ENCODE measurements at regions not wholly inside any gene's neighbourhood (a gene's known extent, or its start where the extent isn't known, plus 50 kb on each side); places are given as distances from the start of the nearest gene placed in this dataset.

GRCh38 chr12:58491306-58491705 lies 429.0 kb downstream of the LRIG3 start:
- ChIA-PET POLR2A (no interaction called here), CTCF (no interaction called here)
- no peak overlapping the region for H3K4me3 ChIP-seq (ENCODE audit: low read depth, low read length)
- DNase-seq (ENCODE audit: low read depth), result no peak
- no peaks in the 10 kb centered on the region for H3K36me3 ChIP-seq (ENCODE audit: control insufficient read depth, insufficient read depth, low read length)
- no peak for TF ChIP-seq CTCF (IDR thresholded peaks at IDR 0.05; ENCODE audit: insufficient read depth, low read depth, low read length)
- no peaks in the 10 kb centered on the region for H3K27me3 ChIP-seq (ENCODE audit: control insufficient read depth, insufficient read depth, low read length)

DNA sequence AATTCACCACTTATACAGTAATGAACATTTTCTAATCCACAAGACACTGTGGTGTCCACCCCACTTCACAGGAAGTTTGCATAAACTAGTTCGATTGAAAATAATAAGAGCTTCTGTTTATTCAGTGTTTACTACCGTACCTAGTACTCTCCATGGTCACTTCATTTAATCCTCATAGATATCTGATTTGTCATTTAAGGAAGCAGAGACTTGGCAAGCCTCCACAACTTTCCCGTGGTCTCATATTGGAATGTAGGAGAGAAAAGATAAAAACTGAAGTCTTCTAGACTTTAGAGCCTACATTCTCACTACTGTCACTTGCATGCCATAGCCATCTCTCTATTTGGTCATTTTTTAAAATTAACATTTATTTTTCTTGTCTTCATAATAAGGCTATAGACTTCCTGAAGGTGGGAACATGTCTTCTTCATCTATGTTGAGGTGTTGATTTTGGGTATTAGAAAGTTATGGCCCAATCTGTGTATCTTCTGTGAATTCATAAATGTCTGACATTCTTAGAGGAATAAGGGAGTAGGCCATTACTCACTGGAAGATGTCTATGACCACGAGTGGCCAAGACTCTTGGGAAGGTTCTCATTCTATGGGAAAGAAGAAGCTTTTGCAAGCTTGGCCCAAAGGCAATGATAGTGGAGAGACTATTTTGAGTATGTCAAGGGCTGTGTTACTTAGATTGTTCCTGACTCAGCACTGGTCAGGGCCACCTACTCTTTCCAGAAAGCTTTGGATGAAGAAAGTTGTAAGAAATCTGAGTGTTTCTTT lies 423.7 kb downstream of the LRIG3 start:
- Histone ChIP-seq H3K36me3 (ENCODE audit: control insufficient read depth, insufficient read depth, low read length) (no peaks in the 10 kb centered on the region), H3K27me3 (ENCODE audit: control insufficient read depth, insufficient read depth, low read length) (no peaks in the 10 kb centered on the region), H3K4me3 (ENCODE audit: low read depth, low read length) (no peak overlapping the region)
- TF ChIP-seq CTCF (IDR thresholded peaks at IDR 0.05; ENCODE audit: insufficient read depth, low read depth, low read length), result no peak
- ChIA-PET POLR2A (no interaction called here), CTCF (interaction anchor here (2.6 kb wide), 1 partner anchor 9 kb away, joined by 7 read pairs; no protein-coding TSS in a partner anchor)
- no peak for DNase-seq (ENCODE audit: low read depth)

- POLR2A ChIA-PET, result no interaction called here
- H3K4me3 ChIP-seq (ENCODE audit: low read depth, low read length), result no peak overlapping the region
- no peak for DNase-seq (ENCODE audit: low read depth)
- H3K27me3 ChIP-seq (ENCODE audit: control insufficient read depth, insufficient read depth, low read length), result no peaks in the 10 kb centered on the region
- TF ChIP-seq CTCF (IDR thresholded peaks at IDR 0.05; ENCODE audit: insufficient read depth, low read depth, low read length), result no peak
- H3K36me3 ChIP-seq (ENCODE audit: control insufficient read depth, insufficient read depth, low read length), result no peaks in the 10 kb centered on the region
- CTCF ChIA-PET, result no interaction called here
These were observed 419.9 kb downstream of the LRIG3 start for GRCh38 chr12:58500399-58500798.

GRCh38 chr12:58502226-58502625 lies 418.1 kb downstream of the LRIG3 start:
- no peak for DNase-seq (ENCODE audit: low read depth)
- CTCF ChIA-PET, result interaction anchor here (1.3 kb wide), 1 partner anchor 52 kb away, joined by 4 read pairs; no protein-coding TSS in a partner anchor
- no peak for TF ChIP-seq CTCF (IDR thresholded peaks at IDR 0.05; ENCODE audit: insufficient read depth, low read depth, low read length)
- POLR2A ChIA-PET, result no interaction called here
- H3K27me3 ChIP-seq (ENCODE audit: control insufficient read depth, insufficient read depth, low read length), result no peaks in the 10 kb centered on the region
- H3K4me3 ChIP-seq (ENCODE audit: low read depth, low read length), result no peak overlapping the region
- no peaks in the 10 kb centered on the region for H3K36me3 ChIP-seq (ENCODE audit: control insufficient read depth, insufficient read depth, low read length)

DNA sequence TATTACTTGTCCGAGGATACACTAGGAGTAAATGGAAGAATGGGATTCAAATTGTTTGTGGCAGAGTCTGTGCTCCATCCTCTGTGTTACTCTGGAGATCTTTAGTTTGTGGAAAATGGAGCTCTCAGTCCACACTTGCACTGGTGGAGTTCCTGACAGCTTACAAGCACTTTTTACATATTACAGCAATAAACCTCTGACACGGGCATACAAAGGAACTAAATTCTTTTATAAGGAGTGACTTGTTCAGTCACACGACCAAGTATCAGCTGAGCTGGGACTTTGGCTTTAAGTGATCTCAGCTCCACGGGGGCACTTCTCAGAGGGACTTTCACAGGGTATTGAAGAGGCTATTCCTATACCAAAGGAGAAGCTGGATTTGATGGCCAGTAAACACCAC lies 417.5 kb downstream of the LRIG3 start:
- H3K27me3 ChIP-seq (ENCODE audit: control insufficient read depth, insufficient read depth, low read length), result no peaks in the 10 kb centered on the region
- POLR2A ChIA-PET, result no interaction called here
- TF ChIP-seq CTCF (IDR thresholded peaks at IDR 0.05; ENCODE audit: insufficient read depth, low read depth, low read length), result no peak
- H3K36me3 ChIP-seq (ENCODE audit: control insufficient read depth, insufficient read depth, low read length), result no peaks in the 10 kb centered on the region
- no peak overlapping the region for H3K4me3 ChIP-seq (ENCODE audit: low read depth, low read length)
- CTCF ChIA-PET, result interaction anchor here (1.3 kb wide), 1 partner anchor 53 kb away, joined by 4 read pairs; no protein-coding TSS in a partner anchor
- no peak for DNase-seq (ENCODE audit: low read depth)
